Liver (tissue), 3 donors: ENCODE measurements at regions not wholly inside any gene's neighbourhood (a gene's known extent, or its start where the extent isn't known, plus 50 kb on each side); places are given as distances from the start of the nearest gene placed in this dataset.

Experiments used
- CTCF ChIP-seq: fragments of 150-350 bp; IDR thresholded peaks from 2 replicates; pipeline ENCODE4 v1.5.1; 2017; ENCODE audit warnings: improper control_type of control experiment, low read depth, low read length; ENCODE audit not compliant: missing input control
- EGR1 ChIP-seq, 2 donors: IDR thresholded peaks; 2 replicates each; pipeline ENCODE4 v1.6.1; 2016 to 2018; ENCODE audit warnings: antibody characterized with exemption in 2 of 2, low read depth in 2 of 2
- FOXA2 ChIP-seq: IDR thresholded peaks from 2 replicates; pipeline ENCODE4 v1.6.1; 2016; ENCODE audit warnings: antibody characterized with exemption
- GABPA ChIP-seq, 2 donors: IDR thresholded peaks in 1 of 2; conservative IDR thresholded peaks in 1 of 2; 2 replicates each; pipeline ENCODE4 v1.6.1; 2016; ENCODE audit warnings: antibody characterized with exemption in 2 of 2, mild to moderate bottlenecking in 1 of 2, moderate library complexity in 1 of 2
- HNF4A ChIP-seq, 2 donors: conservative IDR thresholded peaks; 2 replicates each; pipeline ENCODE4 v1.6.1; 2016; ENCODE audit warnings: antibody characterized with exemption in 2 of 2, mild to moderate bottlenecking in 2 of 2
- JUND ChIP-seq, 2 donors: IDR thresholded peaks; 2 replicates each; pipeline ENCODE4 v1.6.1; 2016; ENCODE audit warnings: antibody characterized with exemption in 2 of 2
- MAX ChIP-seq: IDR thresholded peaks from 2 replicates; pipeline ENCODE4 v1.6.1; 2016; ENCODE audit warnings: antibody characterized with exemption
- RAD21 ChIP-seq, 2 donors: IDR thresholded peaks; 2 replicates each; pipeline ENCODE4 v1.6.1; 2016; ENCODE audit warnings: antibody characterized with exemption in 2 of 2, mild to moderate bottlenecking in 2 of 2
- RXRA ChIP-seq, 2 donors: IDR thresholded peaks; 2 replicates each; pipeline ENCODE4 v1.6.1; 2017 to 2018; ENCODE audit warnings: antibody characterized with exemption in 2 of 2, mild to moderate bottlenecking in 1 of 2
- TAF1 ChIP-seq: conservative IDR thresholded peaks from 2 replicates; pipeline ENCODE4 v1.6.1; 2016; ENCODE audit warnings: antibody characterized with exemption, mild to moderate bottlenecking
- TF ChIP-seq, protein P1 (sequence below): IDR thresholded peaks from 2 replicates; pipeline ENCODE4 v1.6.1; 2016; ENCODE audit warnings: antibody characterized with exemption
- donor health status: healthy.
- donor health status: healthy.

DNA sequence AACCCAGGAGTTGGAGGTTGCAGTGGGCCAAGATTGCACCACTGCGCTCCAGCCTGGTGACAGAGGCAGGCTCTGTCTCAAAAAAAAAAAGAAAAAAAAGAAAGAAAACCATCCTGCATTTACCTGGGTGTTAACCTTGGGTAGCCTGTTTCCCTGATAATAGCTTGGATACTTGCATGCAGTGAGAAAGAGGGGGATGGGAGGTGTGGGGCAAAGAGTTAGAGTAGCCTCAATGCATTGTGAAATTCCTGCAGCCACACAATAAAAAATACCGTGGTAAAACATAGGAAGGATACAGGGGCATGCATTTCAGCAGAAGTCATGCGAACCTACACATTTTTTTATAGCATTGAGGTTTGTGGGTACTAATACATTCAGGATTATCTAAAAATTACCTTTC, 76.6 kb upstream of the ZNF516 start:
- TF ChIP-seq CTCF (no peak), HNF4A (conservative IDR thresholded peaks at IDR 0.05) (no peak), EGR1 (IDR thresholded peaks at IDR 0.05; ENCODE audit: low read depth in 2 of 2) (no peak), TAF1 (no peak), RXRA (IDR thresholded peaks at IDR 0.05) (no peak), JUND (IDR thresholded peaks at IDR 0.05) (no peak), RAD21 (IDR thresholded peaks at IDR 0.05) (no peak), GABPA (IDR thresholded peaks at IDR 0.05 in 1 of 2, conservative IDR thresholded peaks at IDR 0.05 in 1 of 2) (no peak), FOXA2 (no peak), MAX (no peak)
- TF ChIP-seq, protein P1, sequence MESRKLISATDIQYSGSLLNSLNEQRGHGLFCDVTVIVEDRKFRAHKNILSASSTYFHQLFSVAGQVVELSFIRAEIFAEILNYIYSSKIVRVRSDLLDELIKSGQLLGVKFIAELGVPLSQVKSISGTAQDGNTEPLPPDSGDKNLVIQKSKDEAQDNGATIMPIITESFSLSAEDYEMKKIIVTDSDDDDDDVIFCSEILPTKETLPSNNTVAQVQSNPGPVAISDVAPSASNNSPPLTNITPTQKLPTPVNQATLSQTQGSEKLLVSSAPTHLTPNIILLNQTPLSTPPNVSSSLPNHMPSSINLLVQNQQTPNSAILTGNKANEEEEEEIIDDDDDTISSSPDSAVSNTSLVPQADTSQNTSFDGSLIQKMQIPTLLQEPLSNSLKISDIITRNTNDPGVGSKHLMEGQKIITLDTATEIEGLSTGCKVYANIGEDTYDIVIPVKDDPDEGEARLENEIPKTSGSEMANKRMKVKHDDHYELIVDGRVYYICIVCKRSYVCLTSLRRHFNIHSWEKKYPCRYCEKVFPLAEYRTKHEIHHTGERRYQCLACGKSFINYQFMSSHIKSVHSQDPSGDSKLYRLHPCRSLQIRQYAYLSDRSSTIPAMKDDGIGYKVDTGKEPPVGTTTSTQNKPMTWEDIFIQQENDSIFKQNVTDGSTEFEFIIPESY, result no peak
